OCI-LY3 (cell line): ENCODE measurements at regions not wholly inside any gene's neighbourhood (a gene's known extent, or its start where the extent isn't known, plus 50 kb on each side); places are given as distances from the start of the nearest gene placed in this dataset.

Source experiments
- EZH2phosphoT487 ChIP-seq: fragments of 200-600 bp; shearing (Covaris generic); IDR thresholded peaks from 2 replicates; pipeline ENCODE4 v1.6.1; 2018; ENCODE audit warnings: antibody characterized with exemption, mixed run types, low read depth
- TF ChIP-seq, protein P1 (sequence below): fragments of 200-600, 300-600 bp; sonication (generic); IDR thresholded peaks from 2 replicates; pipeline ENCODE4 v1.5.1; 2014; ENCODE audit warnings: antibody characterized with exemption, low read length, low read depth

DNA sequence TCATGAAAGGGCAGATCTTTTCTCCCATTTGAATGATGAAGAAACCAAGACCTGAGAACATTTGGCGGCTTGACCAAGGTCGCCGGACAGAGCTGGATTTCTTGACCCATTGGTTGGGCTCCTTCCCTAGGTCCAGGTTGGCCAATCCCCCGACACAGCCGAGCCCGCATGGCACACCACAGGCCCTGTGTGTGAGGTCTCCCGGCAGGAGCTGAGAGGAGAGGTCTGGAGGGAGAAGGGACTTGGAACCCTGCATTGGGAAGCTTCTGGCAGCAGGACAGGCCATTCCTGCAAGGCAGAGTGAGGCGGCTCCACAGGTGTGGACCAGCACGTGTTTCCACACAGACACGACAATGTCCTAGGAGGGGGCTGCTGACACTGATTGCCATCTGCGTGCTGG is 98.6 kb upstream of the THY1 start:
- TF ChIP-seq, protein P1, sequence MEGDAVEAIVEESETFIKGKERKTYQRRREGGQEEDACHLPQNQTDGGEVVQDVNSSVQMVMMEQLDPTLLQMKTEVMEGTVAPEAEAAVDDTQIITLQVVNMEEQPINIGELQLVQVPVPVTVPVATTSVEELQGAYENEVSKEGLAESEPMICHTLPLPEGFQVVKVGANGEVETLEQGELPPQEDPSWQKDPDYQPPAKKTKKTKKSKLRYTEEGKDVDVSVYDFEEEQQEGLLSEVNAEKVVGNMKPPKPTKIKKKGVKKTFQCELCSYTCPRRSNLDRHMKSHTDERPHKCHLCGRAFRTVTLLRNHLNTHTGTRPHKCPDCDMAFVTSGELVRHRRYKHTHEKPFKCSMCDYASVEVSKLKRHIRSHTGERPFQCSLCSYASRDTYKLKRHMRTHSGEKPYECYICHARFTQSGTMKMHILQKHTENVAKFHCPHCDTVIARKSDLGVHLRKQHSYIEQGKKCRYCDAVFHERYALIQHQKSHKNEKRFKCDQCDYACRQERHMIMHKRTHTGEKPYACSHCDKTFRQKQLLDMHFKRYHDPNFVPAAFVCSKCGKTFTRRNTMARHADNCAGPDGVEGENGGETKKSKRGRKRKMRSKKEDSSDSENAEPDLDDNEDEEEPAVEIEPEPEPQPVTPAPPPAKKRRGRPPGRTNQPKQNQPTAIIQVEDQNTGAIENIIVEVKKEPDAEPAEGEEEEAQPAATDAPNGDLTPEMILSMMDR, result no peak
- no peak for TF ChIP-seq EZH2phosphoT487
